NCI-H82 (cell line): ENCODE measurements at regions not wholly inside any gene's neighbourhood (a gene's known extent, or its start where the extent isn't known, plus 50 kb on each side); places are given as distances from the start of the nearest gene placed in this dataset.

Experiments
- DNase-seq: peaks from one replicate; lab custom pipeline; 2025; lab: John Stamatoyannopoulos, UW

- no peak for DNase-seq
These were observed 86.8 kb downstream of the CCT6B start for GRCh38 chr17:34874478-34874877.

GRCh38 chr17:34872640-34873039 lies 88.6 kb downstream of the CCT6B start:
- DNase-seq = no peak

- no peak for DNase-seq
These were observed 91.6 kb downstream of the CCT6B start for GRCh38 chr17:34869641-34870040.

- no peak for DNase-seq
These were observed 95.5 kb downstream of the CCT6B start for GRCh38 chr17:34865716-34866115.

GRCh38 chr17:34862384-34862783 lies 98.9 kb downstream of the CCT6B start:
- DNase-seq = peak; percentile 50

- DNase-seq = peak; percentile 48
These were observed 99.4 kb downstream of the CCT6B start for GRCh38 chr17:34861864-34862263.

GRCh38 chr17:34859652-34860051 lies 101.6 kb downstream of the CCT6B start:
- DNase-seq = no peak

GRCh38 chr17:34858591-34859565 lies 102.4 kb downstream of the CCT6B start:
- peak; percentile 96 for DNase-seq

GRCh38 chr17:34853924-34854323 lies 107.3 kb downstream of the CCT6B start:
- no peak for DNase-seq

- peak; percentile 27 for DNase-seq
These were observed 108.6 kb downstream of the CCT6B start for GRCh38 chr17:34852614-34853013.

- DNase-seq = no peak
These were observed 109.2 kb downstream of the CCT6B start for GRCh38 chr17:34851961-34852540.

GRCh38 chr17:34850964-34851363 lies 110.3 kb downstream of the CCT6B start:
- DNase-seq = no peak

GRCh38 chr17:34850023-34850422 lies 111.2 kb downstream of the CCT6B start:
- no peak for DNase-seq

GRCh38 chr17:34847938-34848337 lies 113.3 kb downstream of the CCT6B start:
- DNase-seq = no peak

GRCh38 chr17:34845296-34845695 lies 116.0 kb downstream of the CCT6B start:
- no peak for DNase-seq

GRCh38 chr17:34843682-34844081 lies 117.6 kb downstream of the CCT6B start:
- no peak for DNase-seq

- no peak for DNase-seq
These were observed 119.0 kb downstream of the CCT6B start for GRCh38 chr17:34842235-34842634.

- peak; percentile 18 for DNase-seq
These were observed 119.8 kb downstream of the CCT6B start for GRCh38 chr17:34841467-34841866.

GRCh38 chr17:34840750-34841149 lies 120.5 kb downstream of the CCT6B start:
- no peak for DNase-seq

GRCh38 chr17:34837876-34838478 lies 123.3 kb downstream of the CCT6B start:
- DNase-seq = peak; percentile 30

GRCh38 chr17:34832376-34832775 lies 128.9 kb downstream of the CCT6B start:
- DNase-seq = peak; percentile 63

GRCh38 chr17:34827008-34827407 lies 134.3 kb downstream of the CCT6B start:
- no peak for DNase-seq

GRCh38 chr17:34826332-34826731 lies 134.9 kb downstream of the CCT6B start:
- DNase-seq = no peak
